CD1c-positive myeloid dendritic cell (primary cell): ENCODE measurements at regions not wholly inside any gene's neighbourhood (a gene's known extent, or its start where the extent isn't known, plus 50 kb on each side); places are given as distances from the start of the nearest gene placed in this dataset.

Experiments
- DNase-seq: peaks from one replicate; pipeline ENCODE4 v3.0.0-alpha.2; 2016; ENCODE audit errors: extremely low spot score

- DNase-seq: no peak
Measured at GRCh38 chr18:28834889-28835288, 658.0 kb upstream of the CDH2 start.

- no peak for DNase-seq
Measured at GRCh38 chr18:28831908-28832307, 655.0 kb upstream of the CDH2 start.

- DNase-seq: no peak
Measured at GRCh38 chr18:28831476-28831875, 654.5 kb upstream of the CDH2 start.

- DNase-seq: no peak
Measured at GRCh38 chr18:28826107-28826506, 649.2 kb upstream of the CDH2 start.

- no peak for DNase-seq
Measured at GRCh38 chr18:28824183-28824574, 647.2 kb upstream of the CDH2 start.

GRCh38 chr18:28823506-28824182 lies 646.7 kb upstream of the CDH2 start:
- no peak for DNase-seq

- DNase-seq: no peak
Measured at GRCh38 chr18:28820353-28820752, 643.4 kb upstream of the CDH2 start.

GRCh38 chr18:28816155-28816554 lies 639.2 kb upstream of the CDH2 start:
- DNase-seq: no peak

GRCh38 chr18:28814365-28814764 lies 637.4 kb upstream of the CDH2 start:
- no peak for DNase-seq

GRCh38 chr18:28808373-28808772 lies 631.4 kb upstream of the CDH2 start:
- DNase-seq: no peak

GRCh38 chr18:28805491-28805890 lies 628.6 kb upstream of the CDH2 start:
- DNase-seq: no peak

- DNase-seq: no peak
Measured at GRCh38 chr18:28804512-28805202, 627.7 kb upstream of the CDH2 start.

- no peak for DNase-seq
Measured at GRCh38 chr18:28802546-28802945, 625.6 kb upstream of the CDH2 start.

- no peak for DNase-seq
Measured at GRCh38 chr18:28801876-28802275, 624.9 kb upstream of the CDH2 start.

- DNase-seq: no peak
Measured at GRCh38 chr18:28794459-28795245, 617.7 kb upstream of the CDH2 start.

GRCh38 chr18:28793901-28794300 lies 617.0 kb upstream of the CDH2 start:
- no peak for DNase-seq

- DNase-seq: no peak
Measured at GRCh38 chr18:28792404-28793086, 615.6 kb upstream of the CDH2 start.

GRCh38 chr18:28791101-28791500 lies 614.2 kb upstream of the CDH2 start:
- no peak for DNase-seq

GRCh38 chr18:28789502-28789901 lies 612.6 kb upstream of the CDH2 start:
- no peak for DNase-seq

GRCh38 chr18:28786926-28787325 lies 610.0 kb upstream of the CDH2 start:
- DNase-seq: no peak

- DNase-seq: no peak
Measured at GRCh38 chr18:28781616-28782362, 604.9 kb upstream of the CDH2 start.

GRCh38 chr18:28778706-28779105 lies 601.8 kb upstream of the CDH2 start:
- DNase-seq: no peak
